Right kidney (tissue), 1 donor: ENCODE measurements at regions not wholly inside any gene's neighbourhood (a gene's known extent, or its start where the extent isn't known, plus 50 kb on each side); places are given as distances from the start of the nearest gene placed in this dataset.
"Not testable (repeated sequence)": the region's sequence is repeated elsewhere in the genome, so short reads cannot be mapped to it uniquely, and the experiment has no call there.

Experiments used
- DNase-seq: peaks from one replicate; pipeline ENCODE4 v3.0.0-alpha.2; 2016

DNA sequence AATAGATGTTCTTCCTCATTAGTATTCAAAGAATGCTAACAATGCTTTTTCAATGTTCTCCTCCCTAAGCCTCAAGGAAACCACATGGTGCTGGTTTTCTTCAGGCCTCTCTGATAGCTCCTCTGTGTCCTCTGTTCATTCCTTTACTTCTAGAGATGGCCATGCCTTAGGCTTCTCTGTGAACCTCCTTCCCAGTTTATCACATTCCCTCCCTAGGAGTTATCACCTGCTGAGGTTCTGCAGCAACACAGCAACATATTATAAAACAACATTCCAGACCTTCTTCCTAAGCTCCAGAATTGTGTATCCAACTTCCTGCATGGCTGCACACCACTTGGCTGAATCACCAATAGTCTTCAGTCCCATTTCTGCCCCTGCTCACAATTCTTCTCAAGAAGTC lies 325.5 kb downstream of the IRS1 start:
- no peak for DNase-seq

DNA sequence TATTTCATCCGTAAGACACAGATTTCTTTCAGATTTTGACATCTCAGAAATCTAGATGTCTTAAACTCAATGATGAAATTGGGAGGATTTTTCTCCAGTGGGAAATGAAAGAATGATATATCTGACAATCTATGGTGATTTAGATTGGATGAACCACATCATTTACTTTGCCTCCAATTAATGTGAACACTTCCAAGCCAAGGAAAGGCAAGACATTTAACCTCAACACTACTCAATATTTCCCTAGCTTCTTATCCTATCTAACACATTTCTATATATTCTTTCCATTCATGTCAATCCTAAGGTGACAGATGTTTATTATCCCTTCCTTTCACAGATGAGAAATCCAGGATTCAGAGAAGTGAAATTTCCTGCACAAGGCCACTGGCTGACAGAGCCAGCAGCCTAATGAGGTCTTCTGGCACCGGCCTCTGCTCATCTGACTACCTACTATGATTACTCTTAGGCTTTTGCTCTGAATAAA lies 327.6 kb downstream of the IRS1 start:
- no peak for DNase-seq

DNA sequence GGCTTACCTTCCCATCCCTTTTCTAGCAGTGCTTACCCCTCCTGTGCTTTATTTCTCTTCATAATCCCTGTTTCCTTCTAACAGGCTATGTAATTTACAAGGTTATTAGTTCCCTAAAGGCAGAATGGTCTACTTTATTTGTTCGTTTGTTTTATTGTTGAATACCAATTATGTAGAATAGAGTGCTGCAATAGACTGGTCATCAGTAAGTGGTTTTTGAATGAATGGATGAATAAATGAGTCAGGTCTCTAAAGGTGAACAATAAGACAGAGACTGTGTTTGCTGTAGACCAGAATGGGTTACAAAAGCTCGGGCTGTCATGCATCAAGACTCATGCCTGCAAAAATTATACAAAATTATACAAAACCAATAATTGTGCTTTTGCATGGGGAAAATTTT lies 332.0 kb downstream of the IRS1 start:
- no peak for DNase-seq

DNA sequence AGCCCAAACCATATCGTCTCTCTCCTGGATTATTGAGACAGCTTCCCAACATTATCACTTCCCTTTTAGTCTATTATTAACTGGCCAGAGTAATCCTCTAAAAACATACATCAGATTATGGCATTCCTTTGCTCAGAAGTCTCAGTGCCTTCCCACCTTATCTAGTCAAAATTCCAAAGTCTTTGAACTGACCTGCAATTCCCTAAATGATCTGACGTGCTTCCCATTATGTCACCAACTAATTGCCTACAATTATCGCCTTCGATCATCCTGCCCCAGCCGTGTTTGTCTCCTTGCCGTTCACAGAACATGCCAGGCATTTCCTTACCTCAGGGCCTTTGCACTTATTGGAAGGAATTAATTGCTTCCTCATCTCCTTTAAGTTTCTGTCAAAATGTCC lies 332.4 kb downstream of the IRS1 start:
- no peak for DNase-seq

DNA sequence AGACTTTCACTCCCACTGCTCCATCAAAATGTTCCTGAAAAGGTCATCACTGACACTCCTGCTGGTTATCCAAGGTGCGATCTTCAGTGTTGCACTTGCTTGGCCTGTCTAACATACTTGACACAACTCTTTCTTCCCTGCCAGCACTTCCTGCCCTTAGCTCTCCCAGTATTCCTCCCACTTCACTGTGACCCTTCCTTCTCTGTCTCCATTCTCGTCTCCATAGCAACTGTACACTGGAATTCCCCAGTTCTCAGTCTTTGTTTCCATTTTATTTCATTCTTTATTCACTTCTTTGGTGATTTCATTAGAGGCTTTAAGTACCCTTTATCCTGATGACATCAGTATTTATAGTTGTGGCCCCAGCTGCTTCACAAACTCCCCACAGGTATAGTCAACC lies 333.0 kb downstream of the IRS1 start:
- DNase-seq = no peak

DNA sequence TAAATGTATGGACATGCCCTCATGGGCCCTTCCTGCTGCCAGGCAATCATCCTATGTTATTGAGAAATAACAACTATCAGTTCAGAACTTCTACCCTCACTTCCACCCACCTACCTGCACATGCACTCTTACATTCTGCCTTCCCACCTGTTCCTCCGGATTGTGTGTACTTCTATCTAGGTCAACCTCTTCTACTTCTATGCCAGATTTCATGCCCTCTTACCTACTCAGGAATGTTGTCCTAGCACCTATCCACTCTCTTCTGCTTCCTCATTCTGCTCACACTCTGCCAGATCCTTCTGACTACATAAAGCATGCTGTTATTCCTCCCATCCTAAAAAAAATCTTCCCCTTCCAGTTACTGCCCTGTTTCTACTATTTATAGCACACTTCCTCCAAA lies 333.5 kb downstream of the IRS1 start:
- no peak for DNase-seq

DNA sequence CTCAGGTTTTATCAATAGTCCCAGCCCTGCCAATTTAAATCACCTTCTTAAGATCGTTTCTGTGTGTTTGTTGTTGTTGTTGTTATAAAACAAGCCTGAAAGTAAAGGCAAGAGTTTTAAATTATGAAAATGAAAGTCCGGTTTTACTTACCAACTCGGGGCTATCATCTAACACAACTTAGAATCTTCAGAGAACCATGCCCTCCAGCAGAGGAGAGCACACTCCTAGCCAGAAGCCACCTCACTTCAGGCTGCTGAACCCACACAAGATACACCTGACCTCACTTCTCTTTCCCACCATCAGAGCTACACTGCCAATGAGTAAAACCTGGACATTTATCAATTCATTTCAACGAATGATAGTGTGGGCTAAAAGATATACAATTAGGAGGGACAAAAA lies 335.2 kb downstream of the IRS1 start:
- no peak for DNase-seq

DNA sequence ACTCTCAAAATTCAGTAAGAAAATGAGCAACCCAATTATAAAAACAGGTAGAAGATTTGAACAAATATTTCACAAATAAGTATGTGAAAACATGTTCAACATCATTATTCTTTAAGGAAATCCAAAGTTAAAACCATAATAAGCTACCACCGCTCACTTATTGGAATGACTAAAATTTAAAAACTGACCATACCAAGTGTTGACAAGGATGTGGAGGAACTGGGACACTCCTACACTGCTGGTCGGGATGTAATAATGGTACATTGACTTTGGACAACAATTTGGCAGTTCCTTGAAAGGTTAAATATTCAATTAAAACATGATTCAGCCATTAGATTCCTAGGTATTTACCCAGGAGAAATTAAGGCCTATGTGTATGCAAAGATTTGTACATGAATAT lies 336.5 kb downstream of the IRS1 start:
- no peak for DNase-seq

DNA sequence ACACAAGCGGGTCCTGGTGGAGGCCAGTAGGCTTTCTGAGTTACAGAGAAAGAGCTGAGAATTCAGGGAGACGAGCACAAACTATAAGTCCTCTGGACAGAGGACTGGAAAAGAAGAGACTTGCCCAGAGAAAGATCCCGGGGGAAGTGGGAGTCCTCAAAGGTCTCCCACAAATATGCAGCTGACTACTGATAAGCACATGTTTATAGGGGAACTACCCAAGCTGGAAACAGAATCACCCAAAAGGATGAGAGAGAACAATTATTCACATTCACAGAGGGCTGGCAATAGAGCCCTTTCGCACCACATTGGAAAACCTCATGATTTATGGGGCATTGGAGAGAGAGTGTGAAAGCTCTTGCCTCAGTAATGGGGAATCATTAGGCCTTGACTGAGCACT lies 337.6 kb downstream of the IRS1 start:
- DNase-seq = no peak

DNA sequence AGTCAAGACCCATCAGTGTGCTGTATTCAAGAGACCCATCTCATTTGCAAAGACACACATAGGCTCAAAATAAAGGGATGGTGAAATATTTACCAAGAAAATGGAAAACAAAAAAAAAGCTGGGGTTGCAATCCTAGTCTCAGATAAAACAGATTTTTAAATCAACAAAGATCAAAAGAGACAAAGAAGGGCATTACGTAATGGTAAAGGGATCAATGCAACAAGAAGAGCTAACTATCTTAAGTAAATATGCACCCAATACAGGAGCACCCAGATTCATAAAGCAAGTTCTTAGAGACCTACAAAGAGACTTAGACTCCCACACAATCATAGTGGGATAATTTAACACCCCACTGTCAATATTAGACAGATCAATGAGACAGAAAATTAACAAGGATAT lies 343.5 kb downstream of the IRS1 start:
- not testable (repeated sequence) for DNase-seq

DNA sequence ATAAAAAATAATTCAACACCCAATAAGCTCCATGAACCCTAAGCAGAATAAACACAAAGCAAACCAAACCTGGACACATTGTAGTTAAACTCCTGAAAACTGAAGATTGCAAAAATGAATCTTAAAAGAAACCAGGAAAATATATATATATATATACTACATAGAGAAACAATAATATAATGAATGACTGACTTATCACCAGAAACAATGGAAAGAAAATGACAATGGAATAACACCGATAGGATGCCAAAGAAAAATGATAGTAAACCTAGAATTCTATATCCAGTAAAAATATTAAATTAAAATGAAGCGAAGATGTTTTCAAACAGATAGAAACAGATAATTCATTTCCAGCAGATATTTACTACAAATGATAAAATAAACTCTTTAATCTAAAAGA lies 346.9 kb downstream of the IRS1 start:
- no peak for DNase-seq

DNA sequence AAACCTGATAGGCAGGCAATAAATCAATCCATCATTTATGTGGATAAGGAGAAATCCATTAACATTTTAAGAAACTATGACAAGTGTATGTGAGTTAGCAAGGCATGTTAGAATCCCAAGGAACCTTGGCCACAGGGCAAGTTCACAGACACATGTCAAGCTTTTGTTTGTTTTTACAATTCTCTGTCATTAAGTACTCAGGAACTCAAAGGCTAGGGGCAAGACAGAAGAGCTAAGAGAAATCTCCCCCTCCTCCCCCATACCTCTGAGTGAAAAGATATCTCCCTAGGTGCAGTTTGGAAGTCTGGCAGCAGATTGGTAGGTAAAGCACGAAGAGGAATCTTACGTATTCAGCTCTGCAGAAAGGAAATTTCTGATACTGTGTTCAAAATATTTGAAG lies 348.1 kb downstream of the IRS1 start:
- DNase-seq = no peak

DNA sequence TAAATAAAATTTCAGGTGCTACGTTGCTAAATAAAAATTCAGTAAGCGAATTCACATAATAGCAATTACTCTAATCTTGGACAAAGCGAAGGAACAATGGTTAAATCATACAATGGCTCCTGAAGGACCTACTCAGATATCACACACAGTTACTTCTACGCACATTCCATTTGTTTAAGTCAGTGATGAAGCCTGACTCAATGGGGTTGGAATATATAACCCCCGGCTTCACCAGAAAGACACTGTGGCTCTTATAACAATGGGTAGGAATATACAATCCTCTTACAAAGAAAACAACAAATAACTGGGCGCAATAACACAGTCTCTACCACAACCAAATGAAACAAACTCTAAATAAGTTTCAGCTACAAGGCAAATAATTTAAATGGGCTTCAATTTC lies 349.5 kb downstream of the IRS1 start:
- no peak for DNase-seq

DNA sequence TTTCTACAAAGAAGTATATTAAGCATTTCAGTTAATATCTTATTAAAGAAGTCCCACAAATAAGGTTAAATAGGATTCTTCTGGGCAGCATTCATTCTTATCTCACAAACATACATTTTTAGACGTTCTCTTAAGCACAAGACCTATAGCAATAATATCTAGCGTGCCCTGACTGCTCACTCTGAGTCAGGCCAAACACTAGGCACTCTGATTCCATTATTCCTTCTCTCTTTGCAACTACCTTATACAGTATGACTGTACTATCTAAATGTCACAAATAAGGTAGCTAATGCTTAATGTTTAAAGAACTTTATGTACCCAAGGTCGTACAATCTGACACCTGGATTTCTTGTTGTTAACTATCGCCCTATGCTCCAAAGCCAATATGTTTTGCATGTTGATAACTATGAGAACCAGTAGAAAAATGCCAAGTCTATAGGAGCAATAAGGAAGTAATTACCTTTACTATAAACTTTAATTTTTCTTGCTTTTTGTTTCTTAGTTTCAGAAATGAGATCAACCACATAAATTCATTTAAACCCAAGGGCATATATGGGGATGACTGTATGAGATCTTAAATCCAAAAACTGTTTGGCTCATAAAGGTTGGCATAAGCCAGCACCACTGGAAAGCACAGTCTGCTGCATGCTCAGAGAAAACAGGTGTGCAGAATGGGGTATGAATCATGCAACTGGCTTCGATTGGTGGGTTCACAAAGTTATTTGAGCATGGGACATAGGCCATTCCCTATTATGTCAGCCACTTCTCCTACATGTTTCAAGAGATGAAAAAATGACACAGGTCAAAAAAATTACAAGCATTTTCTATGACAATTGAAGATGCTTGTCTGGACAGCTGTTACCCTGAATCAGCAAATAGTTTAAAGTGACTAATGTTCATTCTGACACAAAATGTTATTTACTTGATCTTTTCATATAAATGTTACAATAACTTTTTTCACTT lies 352.0 kb downstream of the IRS1 start:
- DNase-seq = no peak

DNA sequence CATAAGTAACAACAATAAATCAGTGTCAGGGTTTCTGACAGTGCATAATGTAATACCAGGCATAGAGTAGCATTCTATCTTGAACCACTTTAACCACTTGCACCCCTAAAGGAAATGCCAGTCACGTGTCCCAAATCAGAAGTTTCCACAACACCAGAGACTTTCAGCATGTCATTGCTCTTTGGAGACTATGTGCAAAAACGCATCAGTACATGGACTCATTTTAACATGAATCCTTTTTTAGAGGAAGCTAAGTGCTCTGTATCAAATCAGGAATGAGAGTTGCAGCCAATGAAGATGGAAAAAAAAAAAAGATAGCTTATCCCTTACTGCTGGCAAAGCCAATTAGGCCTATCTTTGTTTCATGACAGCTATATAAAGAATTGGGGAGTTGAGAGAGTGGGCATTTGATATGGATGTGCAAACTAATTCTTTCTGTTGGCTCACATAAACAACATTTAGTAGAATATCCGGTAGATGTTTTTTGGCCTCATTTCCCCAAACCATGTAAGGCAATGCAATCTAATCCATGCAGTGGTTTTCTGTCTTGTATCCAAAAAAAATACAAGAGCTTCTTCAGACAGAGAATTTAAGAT lies 353.1 kb downstream of the IRS1 start:
- no peak for DNase-seq

DNA sequence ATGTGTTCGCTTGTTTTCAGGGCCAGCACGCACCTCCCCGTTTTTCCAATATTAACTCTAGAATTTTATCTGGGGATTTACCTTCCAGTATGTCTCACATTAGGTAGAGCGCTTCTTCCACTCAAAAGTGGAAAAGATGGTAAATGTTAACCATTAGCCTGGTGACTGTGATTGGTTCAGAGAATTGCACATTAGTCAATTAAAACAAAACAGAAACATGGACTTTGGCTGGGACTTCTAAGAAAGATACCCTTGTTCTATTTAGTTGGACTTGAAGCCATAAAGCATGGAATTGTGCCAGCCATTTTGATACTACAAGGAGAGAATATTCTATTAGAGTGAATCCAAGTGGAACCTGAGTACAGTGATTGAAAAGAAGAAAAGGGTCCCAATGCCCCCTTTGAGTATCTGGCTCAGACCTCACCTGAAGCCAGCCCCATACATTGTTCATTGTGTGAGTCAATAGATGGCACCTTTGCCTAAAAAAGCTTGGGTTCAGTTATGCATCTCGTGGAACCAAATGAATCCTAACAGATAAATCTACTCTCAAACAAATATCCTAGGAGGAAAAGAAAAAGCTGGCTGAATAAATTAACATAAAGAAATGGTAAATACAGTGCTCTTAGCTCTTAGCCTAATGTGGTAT lies 354.3 kb downstream of the IRS1 start:
- DNase-seq = no peak

DNA sequence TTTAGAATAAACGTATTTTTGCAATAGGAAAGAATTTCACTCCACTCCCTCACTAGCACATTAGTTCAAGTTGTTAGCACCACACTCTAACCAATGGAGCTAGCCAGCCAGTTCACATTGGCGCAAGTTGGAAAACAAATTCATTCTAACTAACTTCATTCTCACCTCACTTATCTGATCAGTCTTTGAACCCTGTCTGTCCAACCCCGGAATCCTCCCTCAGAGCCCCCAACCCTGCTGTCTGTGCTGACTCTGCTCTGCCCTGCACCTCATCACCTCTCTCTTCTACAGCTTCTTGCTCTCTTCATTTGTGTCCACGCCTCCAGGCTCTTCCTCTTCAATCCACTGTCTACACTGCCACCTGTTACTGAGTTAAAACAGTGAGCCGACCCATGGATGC lies 356.5 kb downstream of the IRS1 start:
- DNase-seq = no peak

DNA sequence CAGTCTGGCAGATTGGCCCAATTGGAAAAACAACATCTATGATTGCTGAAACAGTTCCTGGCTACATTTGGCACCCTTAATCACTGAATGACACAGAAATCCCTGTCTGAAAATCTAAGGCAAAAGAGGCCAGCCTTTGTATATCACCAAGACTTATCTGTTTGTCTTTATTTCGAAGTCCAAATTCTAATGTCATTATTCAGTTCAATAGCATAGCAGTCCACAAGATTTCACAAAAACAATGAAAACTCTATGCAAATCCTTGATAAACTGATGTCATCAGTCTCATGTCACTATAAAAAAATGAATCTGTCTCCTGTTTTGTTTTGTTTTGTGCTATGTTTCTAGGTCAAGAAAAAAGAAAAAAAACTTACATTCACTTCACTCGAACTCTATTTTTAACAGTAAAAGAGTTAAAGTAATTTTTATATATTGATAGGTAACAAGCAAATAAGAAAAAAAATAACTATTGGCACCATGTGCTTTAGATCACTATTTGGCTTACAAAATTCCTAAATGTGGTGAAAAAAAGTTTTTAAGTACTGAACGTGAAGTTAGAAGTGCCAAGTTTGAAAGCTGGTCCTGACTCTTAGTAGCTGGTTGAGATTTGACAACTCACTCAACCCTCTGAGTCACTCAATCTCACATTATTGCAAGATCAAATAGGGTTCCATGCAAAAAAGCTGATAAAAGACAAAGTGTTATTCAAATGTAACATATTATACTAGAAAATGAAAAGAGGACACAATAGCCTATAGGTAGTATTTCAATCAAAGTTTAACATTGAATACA lies 359.3 kb downstream of the IRS1 start:
- DNase-seq = no peak

DNA sequence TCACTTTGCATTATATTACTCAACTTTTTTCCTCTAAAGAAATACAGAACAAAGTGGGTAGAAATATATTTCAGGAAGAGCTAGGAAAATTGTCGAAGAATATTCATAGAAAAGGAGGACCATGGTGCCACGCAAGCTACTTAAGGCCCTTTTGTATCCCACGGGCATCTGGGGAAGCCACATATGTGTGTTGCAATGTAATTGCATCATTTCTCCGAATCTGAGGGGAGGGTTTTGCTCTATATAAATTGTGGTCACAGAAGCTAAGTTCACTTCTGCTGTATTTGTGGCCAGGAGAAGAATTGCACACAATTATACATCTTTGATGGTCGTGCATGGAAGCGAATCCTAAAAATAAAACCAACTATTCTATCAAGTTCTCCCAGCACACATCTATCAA lies 360.3 kb downstream of the IRS1 start:
- no peak for DNase-seq

DNA sequence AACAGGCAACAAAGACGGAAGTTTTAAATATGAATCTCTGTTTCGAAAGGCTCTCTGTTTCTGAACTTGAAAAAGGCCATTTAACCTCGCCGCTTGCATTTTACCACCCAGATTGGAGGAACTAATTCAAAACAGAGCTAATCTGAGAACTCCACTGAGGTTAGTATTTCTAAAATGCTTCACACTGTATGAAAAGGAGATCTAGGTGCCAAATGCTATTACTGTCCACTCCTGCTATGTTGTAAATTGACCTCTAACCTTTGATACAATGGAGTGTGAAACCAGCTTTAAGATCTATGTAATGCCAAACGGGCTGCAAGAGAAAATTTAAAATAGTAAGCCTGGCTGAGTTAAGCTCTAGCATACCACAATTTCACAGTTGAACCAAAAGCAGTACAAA lies 364.5 kb downstream of the IRS1 start:
- DNase-seq = no peak

DNA sequence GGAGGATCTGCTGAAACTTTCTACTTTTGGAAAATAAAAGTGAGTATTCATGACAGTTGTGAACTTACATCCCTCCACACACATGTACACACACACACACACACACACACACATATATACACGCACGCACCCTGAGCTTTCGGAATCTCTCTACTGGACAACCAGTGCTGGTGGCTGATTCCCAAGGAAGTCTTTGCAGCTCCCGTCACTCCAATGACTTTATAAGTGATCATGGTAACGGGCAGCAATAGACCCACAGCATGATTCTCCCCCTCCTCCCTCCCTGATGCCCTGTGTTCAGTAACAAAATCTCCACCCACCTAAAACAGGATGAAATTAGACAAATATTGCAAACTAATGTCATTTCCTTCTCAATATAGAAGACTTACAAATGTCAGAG lies 364.9 kb downstream of the IRS1 start:
- DNase-seq = no peak

DNA sequence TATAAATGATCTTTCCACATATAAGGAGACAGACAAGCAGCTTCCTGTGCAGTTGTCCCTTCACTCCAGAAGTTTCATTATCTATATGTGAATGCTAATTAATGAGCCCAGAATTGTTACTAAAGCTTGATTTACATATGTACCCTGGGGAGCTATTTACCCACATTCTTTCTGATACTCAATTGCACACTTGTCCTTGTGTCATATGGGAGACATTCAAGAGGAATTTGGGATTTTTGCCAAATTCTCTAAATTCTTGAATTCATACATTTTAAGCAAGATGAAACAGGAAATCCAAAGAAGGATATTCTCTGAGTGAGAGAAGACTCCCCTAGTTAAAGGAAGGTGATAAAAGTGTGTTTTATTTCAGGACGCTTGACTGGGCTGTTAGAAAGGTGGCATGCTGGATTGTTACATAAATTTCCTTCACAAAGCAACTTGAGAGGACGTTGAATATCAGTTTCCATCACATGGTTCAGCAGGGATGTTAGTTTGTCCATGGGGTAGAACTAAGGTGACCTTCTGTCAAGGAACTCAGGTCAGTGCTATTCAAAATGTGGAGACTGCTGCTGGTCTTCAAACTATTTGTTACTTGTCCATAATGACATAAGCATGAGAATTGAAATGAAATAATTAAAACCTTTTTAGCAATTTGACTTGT lies 368.2 kb downstream of the IRS1 start:
- no peak for DNase-seq
